ENCODE measurements at regions not wholly inside any gene's neighbourhood (a gene's known extent, or its start where the extent isn't known, plus 50 kb on each side); places are given as distances from the start of the nearest gene placed in this dataset.
"Not testable (repeated sequence)": the region's sequence is repeated elsewhere in the genome, so short reads cannot be mapped to it uniquely, and the experiment has no call there.

- no peak overlapping the region for H3K4me2 ChIP-seq (ENCODE audit: insufficient read depth, low read length)
- H4K20me1 ChIP-seq (ENCODE audit: insufficient read depth, low read length) = no peaks in the 10 kb centered on the region
- no peak for TF ChIP-seq CTCF (IDR thresholded peaks at IDR 0.05; ENCODE audit: extremely low read depth, low read depth, low read length)
- H2AFZ ChIP-seq (ENCODE audit: low read length) = no peak overlapping the region
- no peak overlapping the region for H3K27ac ChIP-seq (ENCODE audit: low read depth, low read length)
- H3K27me3 ChIP-seq (ENCODE audit: insufficient read depth, low read length) = no peaks in the 10 kb centered on the region
- H3K4me3 ChIP-seq (ENCODE audit: insufficient read depth, low read length) = no peak overlapping the region
- DNase-seq (ENCODE audit: insufficient read length, low spot score, missing footprints) = no peak
- no peaks in the 10 kb centered on the region for H3K36me3 ChIP-seq (ENCODE audit: insufficient read depth, low read length)
- no peaks in the 10 kb centered on the region for H3K79me2 ChIP-seq (ENCODE audit: insufficient read depth, low read length)
- no peaks in the 10 kb centered on the region for H3K4me1 ChIP-seq (ENCODE audit: insufficient read depth, low read length)
- H3K9me3 ChIP-seq (ENCODE audit: low read depth, low read length) = no peaks in the 10 kb centered on the region
Observed at GRCh38 chrX:76643590-76643989, 216.1 kb downstream of the MAGEE1 start.

GRCh38 chrX:76651369-76651768, 223.9 kb downstream of the MAGEE1 start:
- not testable (repeated sequence) for H4K20me1 ChIP-seq (ENCODE audit: insufficient read depth, low read length); DNase-seq (ENCODE audit: insufficient read length, low spot score, missing footprints); H3K4me1 ChIP-seq (ENCODE audit: insufficient read depth, low read length); H3K27ac ChIP-seq (ENCODE audit: low read depth, low read length); H3K4me3 ChIP-seq (ENCODE audit: insufficient read depth, low read length); H3K36me3 ChIP-seq (ENCODE audit: insufficient read depth, low read length); H3K4me2 ChIP-seq (ENCODE audit: insufficient read depth, low read length); H3K79me2 ChIP-seq (ENCODE audit: insufficient read depth, low read length); H2AFZ ChIP-seq (ENCODE audit: low read length); H3K27me3 ChIP-seq (ENCODE audit: insufficient read depth, low read length); H3K9me3 ChIP-seq (ENCODE audit: low read depth, low read length)

- no peaks in the 10 kb centered on the region for H4K20me1 ChIP-seq (ENCODE audit: insufficient read depth, low read length)
- no peaks in the 10 kb centered on the region for H3K36me3 ChIP-seq (ENCODE audit: insufficient read depth, low read length)
- no peak for TF ChIP-seq CTCF (IDR thresholded peaks at IDR 0.05; ENCODE audit: extremely low read depth, low read depth, low read length)
- no peak overlapping the region for H3K27ac ChIP-seq (ENCODE audit: low read depth, low read length)
- H3K4me3 ChIP-seq (ENCODE audit: insufficient read depth, low read length) = no peak overlapping the region
- H3K9me3 ChIP-seq (ENCODE audit: low read depth, low read length) = no peaks in the 10 kb centered on the region
- H3K4me1 ChIP-seq (ENCODE audit: insufficient read depth, low read length) = no peaks in the 10 kb centered on the region
- H2AFZ ChIP-seq (ENCODE audit: low read length) = no peak overlapping the region
- no peaks in the 10 kb centered on the region for H3K27me3 ChIP-seq (ENCODE audit: insufficient read depth, low read length)
- no peak overlapping the region for H3K4me2 ChIP-seq (ENCODE audit: insufficient read depth, low read length)
- DNase-seq (ENCODE audit: insufficient read length, low spot score, missing footprints) = no peak
- no peaks in the 10 kb centered on the region for H3K79me2 ChIP-seq (ENCODE audit: insufficient read depth, low read length)
Observed at GRCh38 chrX:76657499-76657898, 230.0 kb downstream of the MAGEE1 start.

Small RNA genes lying in the stretch of these regions (small RNA-seq; reads per million reads assigned to genes)
- 9.1 reads per million, percentile 91 among the genes with 10 or more reads in this experiment for gene RNA5SP508
